ENCODE measurements at regions not wholly inside any gene's neighbourhood (a gene's known extent, or its start where the extent isn't known, plus 50 kb on each side); places are given as distances from the start of the nearest gene placed in this dataset.
"Not testable (repeated sequence)": the region's sequence is repeated elsewhere in the genome, so short reads cannot be mapped to it uniquely, and the experiment has no call there.

GRCh38 chr9:63334187-63334586 lies 1950.8 kb downstream of the FOXD4L5 start:
- H3K27ac Mint-ChIP-seq; H3K36me3 Mint-ChIP-seq (ENCODE audit: low read depth); H3K9me3 Mint-ChIP-seq; POLR2A ChIA-PET; DNase-seq; ATAC-seq; H3K4me1 Mint-ChIP-seq (ENCODE audit: low read depth); CTCF ChIA-PET; intact Hi-C loops (cut with micrococcal nuclease); H3K4me3 Mint-ChIP-seq; H3K27me3 Mint-ChIP-seq: not testable (repeated sequence)

DNA sequence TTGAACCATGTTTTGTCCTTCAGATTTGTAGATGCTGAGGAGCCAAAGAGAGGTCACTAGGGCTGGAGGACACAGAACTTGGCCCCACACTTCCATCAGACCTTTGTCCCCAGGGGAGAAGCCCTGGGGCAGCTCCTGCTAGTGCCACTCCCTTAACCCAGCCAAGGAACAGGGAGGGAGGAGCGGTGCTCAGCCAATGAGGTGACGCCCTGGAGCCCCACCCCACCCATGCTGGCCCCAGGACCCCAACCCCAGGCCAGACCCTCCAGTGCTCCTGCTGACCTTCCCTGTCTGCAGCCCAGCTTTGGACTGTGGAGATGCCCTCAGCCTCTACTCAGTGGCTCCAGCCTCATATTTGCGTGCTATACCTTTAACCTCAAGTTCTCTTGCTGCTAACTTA lies 1951.9 kb downstream of the FOXD4L5 start:
- H3K27ac Mint-ChIP-seq; H3K4me1 Mint-ChIP-seq (ENCODE audit: low read depth); ATAC-seq; CTCF ChIA-PET; H3K27me3 Mint-ChIP-seq; POLR2A ChIA-PET; intact Hi-C loops (cut with micrococcal nuclease); H3K4me3 Mint-ChIP-seq; H3K36me3 Mint-ChIP-seq (ENCODE audit: low read depth); H3K9me3 Mint-ChIP-seq; DNase-seq: not testable (repeated sequence)

DNA sequence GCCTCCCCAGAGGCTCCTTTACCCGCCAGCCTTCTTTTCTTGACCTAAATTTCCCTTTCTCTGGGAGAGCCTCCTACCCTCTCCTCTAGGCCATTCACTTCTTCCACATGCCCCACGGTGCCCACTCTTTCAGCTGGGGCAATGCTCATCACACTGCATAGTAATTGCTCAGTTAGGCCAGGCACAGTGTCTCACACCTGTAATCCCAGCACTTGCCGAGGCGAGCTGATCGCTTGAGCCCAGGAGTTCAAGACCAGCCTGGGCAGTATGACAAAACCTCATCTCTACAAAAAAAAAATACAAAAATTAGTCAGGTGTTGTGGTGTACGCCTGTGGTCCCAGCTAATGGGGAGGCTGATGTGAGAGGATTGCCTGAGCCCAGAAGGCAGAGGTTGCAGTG lies 1956.7 kb downstream of the FOXD4L5 start:
- H3K9me3 Mint-ChIP-seq; intact Hi-C loops (cut with micrococcal nuclease); DNase-seq; POLR2A ChIA-PET; H3K4me3 Mint-ChIP-seq; H3K27ac Mint-ChIP-seq; H3K36me3 Mint-ChIP-seq (ENCODE audit: low read depth); H3K4me1 Mint-ChIP-seq (ENCODE audit: low read depth); H3K27me3 Mint-ChIP-seq; ATAC-seq; CTCF ChIA-PET: not testable (repeated sequence)

- H3K27ac Mint-ChIP-seq; DNase-seq; H3K9me3 Mint-ChIP-seq; H3K4me3 Mint-ChIP-seq; CTCF ChIA-PET; ATAC-seq; H3K4me1 Mint-ChIP-seq (ENCODE audit: low read depth); intact Hi-C loops (cut with micrococcal nuclease); H3K36me3 Mint-ChIP-seq (ENCODE audit: low read depth); H3K27me3 Mint-ChIP-seq; POLR2A ChIA-PET: not testable (repeated sequence)
Measured at GRCh38 chr9:63327211-63327610, 1957.8 kb downstream of the FOXD4L5 start.

GRCh38 chr9:63326665-63327064 lies 1958.3 kb downstream of the FOXD4L5 start:
- H3K27ac Mint-ChIP-seq; H3K27me3 Mint-ChIP-seq; H3K36me3 Mint-ChIP-seq (ENCODE audit: low read depth); H3K4me3 Mint-ChIP-seq; H3K9me3 Mint-ChIP-seq; H3K4me1 Mint-ChIP-seq (ENCODE audit: low read depth); CTCF ChIA-PET; ATAC-seq; DNase-seq; intact Hi-C loops (cut with micrococcal nuclease); POLR2A ChIA-PET: not testable (repeated sequence)

DNA sequence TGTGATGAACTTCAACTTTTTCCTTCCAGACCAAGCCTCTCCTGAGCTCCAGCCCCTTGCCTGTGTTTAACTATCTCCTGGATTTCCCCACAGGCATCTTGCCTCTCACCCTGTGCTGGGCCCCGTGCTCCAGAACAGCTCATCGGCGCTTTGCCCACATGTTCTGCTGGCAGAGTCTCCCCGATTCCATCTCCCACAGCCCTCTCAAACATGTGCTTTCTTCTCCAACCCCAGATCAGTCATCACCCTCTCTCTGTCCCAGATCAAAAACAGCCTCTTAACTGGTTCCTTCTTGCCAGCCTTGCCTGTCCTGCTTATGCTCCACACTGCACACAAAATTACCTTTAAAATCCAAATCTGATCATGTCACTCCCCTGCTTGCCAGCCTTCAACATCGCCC lies 1959.3 kb downstream of the FOXD4L5 start:
- DNase-seq; intact Hi-C loops (cut with micrococcal nuclease); H3K36me3 Mint-ChIP-seq (ENCODE audit: low read depth); H3K9me3 Mint-ChIP-seq; ATAC-seq; H3K27ac Mint-ChIP-seq; H3K4me1 Mint-ChIP-seq (ENCODE audit: low read depth); H3K27me3 Mint-ChIP-seq; POLR2A ChIA-PET; CTCF ChIA-PET; H3K4me3 Mint-ChIP-seq: not testable (repeated sequence)

DNA sequence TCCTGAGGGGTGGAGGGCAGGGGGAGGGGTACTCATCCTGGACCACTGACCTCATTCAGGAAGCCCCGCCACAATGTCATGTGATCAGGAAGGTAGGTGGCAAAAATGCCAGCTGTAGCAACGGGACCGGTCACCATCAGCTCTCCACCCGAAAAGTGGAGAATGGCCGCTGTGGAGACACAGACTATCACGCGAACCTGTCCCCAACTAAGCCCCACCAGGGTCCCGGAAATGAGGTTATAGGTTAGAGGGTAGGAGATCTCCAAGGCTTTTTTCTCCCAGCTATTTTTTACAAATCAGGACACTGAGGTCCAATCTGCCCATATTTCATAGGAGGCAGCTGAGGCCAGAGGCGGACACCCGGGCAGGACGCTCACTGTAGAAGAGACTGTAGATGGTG lies 1966.9 kb downstream of the FOXD4L5 start:
- H3K9me3 Mint-ChIP-seq; H3K27ac Mint-ChIP-seq; H3K27me3 Mint-ChIP-seq; H3K36me3 Mint-ChIP-seq (ENCODE audit: low read depth); POLR2A ChIA-PET; CTCF ChIA-PET; intact Hi-C loops (cut with micrococcal nuclease); DNase-seq; H3K4me3 Mint-ChIP-seq; H3K4me1 Mint-ChIP-seq (ENCODE audit: low read depth); ATAC-seq: not testable (repeated sequence)

DNA sequence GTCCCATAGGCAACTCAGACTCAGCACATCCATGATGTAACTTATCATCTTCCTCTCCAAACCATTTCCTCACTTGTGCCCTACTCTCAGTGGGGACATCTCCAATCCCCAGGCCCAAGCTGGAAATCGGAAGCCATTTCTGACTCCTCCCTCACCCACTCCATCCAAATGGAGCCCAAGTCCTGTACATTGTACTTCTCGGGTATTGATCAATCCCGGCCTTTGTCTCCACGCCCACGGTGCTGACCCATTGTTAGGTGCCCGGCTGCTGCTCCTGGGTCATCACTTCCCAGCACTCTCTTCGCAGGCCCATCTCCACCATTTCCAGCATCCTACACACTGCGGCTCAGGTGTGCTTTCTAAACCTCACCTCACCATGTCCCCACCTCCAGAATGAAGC lies 1969.6 kb downstream of the FOXD4L5 start:
- not testable (repeated sequence) for ATAC-seq

GRCh38 chr9:63296848-63297247 lies 1988.2 kb downstream of the FOXD4L5 start:
- H3K27ac Mint-ChIP-seq; DNase-seq; intact Hi-C loops (cut with micrococcal nuclease); H3K4me3 Mint-ChIP-seq; H3K9me3 Mint-ChIP-seq; POLR2A ChIA-PET; H3K4me1 Mint-ChIP-seq (ENCODE audit: low read depth); H3K36me3 Mint-ChIP-seq (ENCODE audit: low read depth); H3K27me3 Mint-ChIP-seq; ATAC-seq; CTCF ChIA-PET: not testable (repeated sequence)

More for the DNA sequence above, 1969.6 kb downstream of the FOXD4L5 start:
- intact Hi-C loops (cut with micrococcal nuclease); POLR2A ChIA-PET; DNase-seq; H3K36me3 Mint-ChIP-seq (ENCODE audit: low read depth); H3K27me3 Mint-ChIP-seq; H3K9me3 Mint-ChIP-seq; H3K4me3 Mint-ChIP-seq; H3K4me1 Mint-ChIP-seq (ENCODE audit: low read depth); CTCF ChIA-PET; H3K27ac Mint-ChIP-seq: not testable (repeated sequence)

- DNase-seq; CTCF ChIA-PET; intact Hi-C loops (cut with micrococcal nuclease); H3K27me3 Mint-ChIP-seq; H3K4me3 Mint-ChIP-seq; POLR2A ChIA-PET; H3K9me3 Mint-ChIP-seq; H3K27ac Mint-ChIP-seq; ATAC-seq; H3K36me3 Mint-ChIP-seq (ENCODE audit: low read depth); H3K4me1 Mint-ChIP-seq (ENCODE audit: low read depth): not testable (repeated sequence)
Measured at GRCh38 chr9:63296366-63296765, 1988.6 kb downstream of the FOXD4L5 start.

- H3K36me3 Mint-ChIP-seq (ENCODE audit: low read depth); H3K9me3 Mint-ChIP-seq; H3K27ac Mint-ChIP-seq; DNase-seq; intact Hi-C loops (cut with micrococcal nuclease); H3K4me1 Mint-ChIP-seq (ENCODE audit: low read depth); ATAC-seq; H3K4me3 Mint-ChIP-seq; H3K27me3 Mint-ChIP-seq; POLR2A ChIA-PET; CTCF ChIA-PET: not testable (repeated sequence)
Measured at GRCh38 chr9:63289971-63290370, 1995.0 kb downstream of the FOXD4L5 start.

Measured in activated CD8-positive, alpha-beta T cell treated with anti-CD3 and anti-CD28 coated beads for 36 hours (primary cell).